NCI-H82 treated with DMSO at 0.1 percent for 48 hours (cell line): ENCODE measurements at regions not wholly inside any gene's neighbourhood (a gene's known extent, or its start where the extent isn't known, plus 50 kb on each side); places are given as distances from the start of the nearest gene placed in this dataset.

Experiments used
- DNase-seq: peaks from one replicate; lab custom pipeline; 2025; ENCODE audit not compliant: unreplicated experiment; lab: John Stamatoyannopoulos, UW

DNA sequence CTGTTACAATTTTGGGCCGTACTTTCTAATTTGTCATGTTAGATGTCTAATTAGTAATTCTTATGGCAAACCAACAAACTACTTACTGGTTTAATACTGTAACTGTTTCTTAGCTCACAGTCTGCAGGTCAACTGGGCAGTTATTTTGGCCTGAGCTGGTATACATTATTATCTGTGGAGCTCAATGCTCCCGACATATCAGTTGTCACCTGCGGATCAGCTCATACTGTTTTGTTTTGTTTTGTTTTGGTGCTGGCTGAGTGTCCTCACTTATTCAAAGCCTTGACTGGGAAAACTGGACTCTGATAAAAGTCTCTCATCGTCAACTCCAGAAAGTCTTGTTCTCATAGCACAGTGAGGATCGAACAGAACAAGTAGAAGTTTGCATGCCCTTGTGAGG, 1060.6 kb upstream of the CDH8 start:
- no peak for DNase-seq

DNA sequence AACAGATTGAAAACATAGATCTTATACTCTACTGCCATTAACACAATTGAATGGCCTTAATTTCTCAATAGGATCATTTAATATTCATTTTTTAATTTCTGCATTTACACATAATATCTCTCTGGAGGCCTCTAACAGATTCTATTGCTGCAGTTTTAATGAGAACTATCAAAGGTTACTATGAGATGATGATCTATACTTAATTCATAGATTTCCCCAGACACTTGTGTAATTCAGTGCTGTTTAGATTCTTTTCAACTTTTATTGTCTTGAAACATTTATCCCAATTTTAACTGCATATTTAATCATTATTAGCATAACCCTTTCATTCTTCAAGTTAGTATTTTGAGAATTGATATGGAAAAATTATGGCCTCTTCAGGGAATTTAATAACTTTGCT, 1056.5 kb upstream of the CDH8 start:
- DNase-seq = no peak

DNA sequence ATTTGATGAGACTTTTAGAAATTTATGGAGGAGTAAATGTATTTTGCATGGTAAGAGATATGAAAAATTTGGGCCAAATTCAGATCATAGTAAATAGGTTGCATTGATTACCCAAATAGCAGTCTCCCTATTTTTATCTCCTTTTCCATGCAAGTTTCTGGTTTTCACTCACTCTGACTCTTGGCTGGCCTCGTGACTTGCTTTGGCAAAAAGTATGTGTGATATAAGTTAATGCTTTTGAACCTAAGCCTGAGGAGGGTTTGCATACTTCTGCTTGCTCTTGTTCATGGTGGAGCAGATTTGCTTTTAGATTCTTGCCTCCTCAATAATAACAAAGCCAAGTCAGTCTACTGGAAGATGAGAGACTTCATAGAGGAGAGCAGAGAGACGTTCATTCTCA, 1045.9 kb upstream of the CDH8 start:
- DNase-seq = no peak

DNA sequence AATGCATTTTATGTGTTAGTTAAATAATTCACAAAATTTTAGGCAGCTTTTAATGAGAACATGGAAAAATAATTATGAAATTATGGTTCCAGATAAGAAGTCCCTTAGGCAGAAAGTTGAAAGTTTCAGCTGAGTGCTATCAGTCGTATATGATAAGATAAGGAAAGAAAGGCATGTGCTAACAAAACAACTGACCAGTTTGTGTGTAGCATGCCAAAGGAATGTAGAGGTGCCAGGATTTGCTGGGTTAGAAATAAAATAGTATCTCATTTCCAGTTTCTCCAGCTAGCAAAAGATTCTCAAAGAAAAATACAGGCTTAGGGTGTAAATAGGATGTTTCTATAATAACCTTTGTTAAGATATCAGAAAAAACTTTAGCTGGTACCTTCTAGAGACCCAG, 1044.5 kb upstream of the CDH8 start:
- no peak for DNase-seq

DNA sequence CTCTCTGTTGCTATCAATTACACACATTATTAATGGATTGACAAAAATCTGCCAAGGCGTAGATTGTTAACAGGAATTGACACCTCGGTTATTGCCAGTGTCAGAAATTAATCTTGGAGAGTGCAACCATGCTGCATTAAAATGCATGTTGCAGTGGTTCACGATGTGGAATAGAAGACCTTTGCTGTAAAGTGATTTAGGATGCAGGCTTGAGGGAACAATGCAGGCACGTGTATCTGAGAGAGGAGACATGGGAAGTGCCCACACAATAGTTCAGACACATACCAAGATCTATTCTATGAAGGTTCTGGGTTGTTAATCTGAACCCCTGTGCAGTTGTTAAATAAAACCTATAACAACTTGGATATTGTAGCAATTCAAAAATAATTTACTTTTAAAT, 1032.8 kb upstream of the CDH8 start:
- no peak for DNase-seq

DNA sequence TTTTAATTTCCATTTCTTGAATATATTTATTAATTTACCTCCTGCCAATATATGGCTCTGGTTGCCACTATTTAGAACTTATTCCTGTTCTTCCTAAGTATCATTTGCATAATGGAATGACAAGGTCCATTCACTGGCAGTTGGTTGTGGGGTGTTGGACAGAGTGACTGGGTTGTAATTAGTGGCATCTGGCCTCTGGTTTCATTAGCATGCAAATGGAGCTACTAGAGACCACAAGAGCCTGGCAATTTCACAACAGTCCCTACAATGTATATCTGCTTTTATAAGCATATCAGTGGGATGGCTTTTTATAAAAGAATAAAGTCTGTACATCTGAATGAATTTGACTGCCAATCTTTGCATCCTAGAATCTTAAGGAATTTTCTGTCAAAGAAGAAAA, 1030.9 kb upstream of the CDH8 start:
- DNase-seq = no peak

DNA sequence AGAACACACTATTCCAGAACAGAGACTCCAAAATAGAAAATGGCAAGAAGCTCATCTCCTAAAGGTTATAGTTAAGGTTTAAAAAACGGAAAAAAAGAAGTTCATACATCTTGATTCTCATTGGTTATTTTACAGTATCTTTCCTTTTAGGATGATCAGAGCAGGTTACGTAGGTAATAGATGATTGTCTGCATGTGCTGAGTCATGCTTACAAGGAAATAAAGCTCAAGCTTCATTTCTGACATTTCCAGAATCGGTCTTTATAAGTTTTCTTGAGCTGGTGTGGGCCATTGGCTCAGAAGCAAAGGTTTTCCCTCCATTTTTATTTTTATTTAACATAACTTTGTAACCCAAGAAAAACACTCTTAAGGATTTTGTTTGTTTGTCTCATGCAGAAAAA, 1030.3 kb upstream of the CDH8 start:
- no peak for DNase-seq

DNA sequence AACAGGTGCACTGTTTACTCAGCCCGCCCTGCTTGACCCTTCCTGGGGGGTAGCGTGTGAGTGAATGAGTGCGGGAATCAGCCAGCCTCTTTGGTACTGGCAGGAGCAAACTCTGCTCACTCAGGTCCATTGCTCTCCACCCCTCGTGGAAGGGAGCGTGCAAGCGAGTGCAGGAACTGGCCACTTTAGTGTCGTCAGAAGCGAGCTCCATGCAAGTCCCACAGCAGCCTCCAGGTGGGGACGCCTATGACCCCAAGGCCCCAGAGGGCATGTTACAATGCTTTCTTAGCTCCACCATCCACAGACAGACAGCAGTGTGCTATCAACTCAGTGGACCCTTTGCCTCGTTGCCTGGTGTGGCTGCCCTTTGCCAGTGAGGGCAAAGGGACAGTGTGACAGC, 1025.1 kb upstream of the CDH8 start:
- no peak for DNase-seq

DNA sequence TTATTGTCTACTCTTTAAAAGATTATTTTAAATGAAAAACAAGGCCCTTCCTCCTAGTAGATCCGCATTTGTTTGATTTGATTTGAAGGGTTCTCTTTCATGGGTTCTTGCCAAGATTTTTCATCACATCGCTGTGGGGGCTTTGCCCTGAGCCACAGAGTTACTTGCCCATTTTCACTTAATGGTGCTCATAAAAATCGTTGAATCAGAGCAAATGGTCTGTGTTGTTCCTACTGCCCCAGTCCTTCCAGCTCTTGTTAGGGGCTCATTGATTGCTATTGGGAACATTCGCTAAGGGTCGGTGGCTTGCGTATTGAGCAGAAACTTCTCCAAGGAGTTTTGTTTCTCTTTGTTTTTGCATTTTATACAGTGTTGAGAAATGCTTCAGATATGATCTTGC, 1023.4 kb upstream of the CDH8 start:
- DNase-seq = no peak

DNA sequence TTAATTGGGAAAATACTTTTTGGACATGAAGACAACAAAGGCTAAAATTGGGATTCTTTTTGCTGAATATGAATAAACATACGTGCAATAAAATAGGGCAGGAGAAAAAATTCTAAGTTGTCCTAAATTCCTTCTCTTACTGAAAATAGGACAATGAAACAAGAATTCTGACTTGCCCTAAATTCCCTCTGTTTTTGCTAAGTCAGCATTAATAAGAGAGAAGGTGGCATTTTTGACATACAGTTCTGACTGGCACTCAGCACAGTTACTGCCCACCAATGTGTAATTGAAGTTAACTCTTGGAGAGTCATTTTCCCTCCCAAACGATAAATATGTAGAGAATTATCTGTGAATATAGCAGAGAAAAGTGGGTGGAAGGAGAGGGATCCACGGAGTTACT, 1021.1 kb upstream of the CDH8 start:
- no peak for DNase-seq

DNA sequence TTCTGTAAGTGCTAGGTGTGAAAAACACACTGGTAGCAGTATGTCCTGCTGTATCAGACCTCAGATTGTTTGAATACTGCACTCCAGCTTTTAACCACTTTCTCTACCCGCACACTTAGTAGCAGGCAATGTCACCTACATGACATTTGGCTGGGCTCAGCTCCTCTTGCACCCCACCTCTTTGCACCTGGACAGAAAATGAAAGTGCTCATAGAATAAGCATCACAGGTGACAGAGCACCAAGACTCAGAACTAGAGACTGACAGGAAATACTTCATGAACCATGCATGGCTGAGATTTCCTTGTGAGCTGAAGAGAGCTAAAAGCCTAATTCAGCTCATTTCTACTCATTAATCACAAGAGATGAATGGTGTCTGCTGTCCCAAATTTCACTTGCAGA, 1014.2 kb upstream of the CDH8 start:
- DNase-seq = no peak

DNA sequence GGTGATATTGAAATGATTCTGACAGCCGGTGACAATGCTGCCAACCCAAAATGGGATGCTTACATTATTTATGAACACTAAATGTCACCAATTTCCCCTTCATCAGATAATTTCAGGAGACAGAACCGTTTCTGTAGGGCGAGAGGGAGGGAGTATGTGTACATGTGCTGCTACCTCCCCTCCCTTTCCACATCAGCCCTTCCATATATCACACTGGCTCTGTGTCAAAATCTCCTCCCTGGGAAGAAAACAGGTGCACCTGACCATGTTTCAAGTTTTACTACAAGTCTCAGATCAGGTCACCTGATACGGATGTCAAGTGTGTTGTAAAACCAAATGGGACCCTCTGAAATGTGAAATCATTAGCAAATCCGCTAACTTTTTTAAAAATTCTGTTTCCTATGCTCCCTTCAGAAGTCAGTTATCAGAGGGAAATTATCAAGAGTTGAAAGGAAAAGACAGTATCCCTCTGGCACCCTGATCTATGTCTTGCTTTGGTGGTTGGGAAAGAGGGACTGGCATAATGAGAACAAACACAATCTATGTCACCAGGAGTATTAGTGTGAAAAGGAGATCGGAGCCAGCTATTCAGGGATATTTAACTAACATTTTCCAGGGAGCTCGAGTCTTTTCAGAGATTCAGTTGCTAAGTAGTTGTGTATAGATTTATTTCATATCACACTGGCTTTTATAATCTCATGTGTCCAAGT, 1002.3 kb upstream of the CDH8 start:
- no peak for DNase-seq

DNA sequence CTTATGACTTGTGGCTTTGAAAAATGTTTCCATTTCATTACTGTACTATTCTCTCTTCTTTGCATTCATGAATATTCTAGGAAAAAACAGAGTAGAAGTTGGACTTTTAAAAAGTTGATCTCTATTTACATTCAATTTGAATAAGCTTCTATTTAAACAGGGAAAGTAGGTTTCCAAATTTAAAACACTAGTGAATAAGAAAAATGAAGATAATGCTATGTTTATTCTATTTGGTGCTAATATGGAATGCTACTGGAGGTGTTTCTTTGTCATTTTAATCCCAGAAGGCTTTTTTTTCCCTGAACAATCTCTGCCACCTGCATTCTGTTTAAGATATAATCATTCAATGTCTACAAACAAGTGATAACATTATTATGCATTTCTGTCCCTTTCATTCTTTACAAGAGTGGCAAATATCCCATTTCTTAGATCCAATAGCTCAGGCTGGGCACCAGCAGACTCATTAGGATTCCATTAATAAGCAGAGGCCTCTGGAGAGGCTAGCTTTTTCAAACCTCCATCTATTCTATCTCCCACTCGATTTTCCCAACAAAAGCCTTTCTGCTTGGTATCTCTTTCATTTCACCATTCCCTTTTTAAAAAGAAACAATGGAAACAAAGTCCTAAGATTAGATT, 1001.6 kb upstream of the CDH8 start:
- no peak for DNase-seq

DNA sequence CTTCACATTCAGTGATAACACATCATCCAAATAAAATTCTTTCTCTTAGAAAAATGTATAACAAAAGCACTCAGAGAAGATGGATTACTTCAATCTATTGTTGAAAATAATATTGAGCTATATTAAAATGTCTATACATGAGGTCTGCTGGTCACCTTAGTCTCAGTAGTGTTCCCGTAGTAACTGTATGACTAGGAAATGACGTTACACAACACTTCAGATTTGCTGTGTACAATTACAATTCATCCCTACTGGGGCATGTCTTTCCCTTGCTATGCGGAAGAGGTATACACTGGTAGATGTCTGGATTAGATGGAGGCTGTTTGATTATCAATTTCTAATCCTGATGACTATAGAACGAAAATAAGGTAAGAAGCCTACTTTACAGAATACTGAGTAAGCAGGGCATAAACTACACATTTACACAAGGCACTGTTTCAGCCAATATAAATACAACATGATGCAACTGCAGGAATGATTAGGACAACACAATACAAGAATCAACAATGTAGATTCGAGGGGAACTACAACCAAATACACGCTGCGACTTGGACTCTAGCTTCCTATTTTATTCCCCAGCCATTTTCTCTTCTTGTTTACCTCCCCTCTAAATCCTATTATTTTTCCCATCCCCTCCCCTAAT, 982.5 kb upstream of the CDH8 start:
- DNase-seq = no peak

DNA sequence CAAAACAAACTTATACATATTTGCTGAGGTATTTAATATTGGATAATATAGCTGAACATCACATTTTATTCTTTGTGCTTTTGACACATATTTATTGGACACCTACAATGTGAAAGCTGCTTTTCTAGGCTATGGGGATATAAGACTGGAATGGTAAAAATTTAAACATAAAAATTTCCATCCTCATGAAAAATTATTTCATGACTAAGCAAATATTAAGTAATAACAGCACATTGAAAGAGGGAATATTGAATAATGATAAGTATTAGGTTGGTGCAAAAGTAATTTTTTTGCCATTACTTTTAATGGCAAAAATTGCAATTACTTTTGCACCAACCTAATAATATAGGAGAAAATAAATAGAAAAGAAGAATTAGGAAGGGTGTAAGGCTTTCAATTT, 972.5 kb upstream of the CDH8 start:
- no peak for DNase-seq

DNA sequence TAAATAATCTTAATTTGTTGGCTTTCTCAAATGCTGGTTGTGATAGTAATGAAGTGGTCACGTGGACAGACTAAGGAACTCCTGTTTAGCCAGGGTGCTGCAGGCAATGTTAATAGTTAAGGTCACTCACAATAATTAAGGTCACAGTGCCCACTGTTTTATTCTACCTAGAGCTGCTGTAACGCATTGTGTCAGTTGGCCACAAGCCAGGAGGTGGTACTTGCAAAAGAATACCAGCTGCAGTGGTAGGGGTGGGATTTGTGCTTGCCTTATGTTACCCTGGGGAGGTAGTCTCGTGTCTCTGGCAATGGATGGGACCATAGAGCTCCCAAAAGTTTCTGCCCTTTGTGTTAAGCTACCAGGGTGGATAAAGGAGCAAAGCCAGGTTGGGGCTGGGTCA, 969.1 kb upstream of the CDH8 start:
- no peak for DNase-seq

DNA sequence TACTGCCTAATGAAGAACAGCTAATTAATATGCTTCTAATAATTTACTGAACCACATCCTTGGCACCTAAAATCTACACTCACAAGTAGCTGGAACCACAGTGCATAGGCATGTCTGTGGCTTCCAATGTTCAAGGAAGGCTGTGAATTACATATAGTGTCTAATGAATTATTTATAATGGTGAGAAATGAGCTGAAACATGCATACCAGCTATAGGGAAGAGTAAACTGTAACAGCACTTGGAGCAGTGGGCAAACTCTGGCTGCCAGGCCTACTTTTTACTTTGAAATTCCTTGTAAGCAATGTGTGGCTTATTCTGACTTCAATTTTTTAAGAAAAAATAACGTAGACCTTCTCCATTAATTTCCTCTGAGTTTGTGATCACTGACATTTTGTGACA, 953.2 kb upstream of the CDH8 start:
- DNase-seq = no peak

DNA sequence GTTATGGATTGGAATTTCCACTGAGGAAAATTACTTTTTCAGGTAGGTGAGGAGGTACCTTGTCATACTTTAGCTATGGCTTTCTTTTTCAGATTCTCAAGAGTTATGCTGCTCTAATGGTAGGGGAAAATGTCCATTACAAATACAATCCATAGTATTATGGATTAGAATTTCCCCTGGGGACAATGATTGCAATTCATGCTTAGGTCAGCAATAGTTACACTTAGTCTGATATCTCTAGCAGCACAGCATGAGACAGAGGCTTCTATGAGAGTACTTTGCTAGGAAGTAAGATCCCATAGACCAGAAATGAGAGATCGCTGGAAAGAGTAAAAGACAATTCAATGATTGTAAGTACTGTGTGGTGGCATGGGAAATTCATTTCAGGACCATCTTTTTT, 949.5 kb upstream of the CDH8 start:
- no peak for DNase-seq

DNA sequence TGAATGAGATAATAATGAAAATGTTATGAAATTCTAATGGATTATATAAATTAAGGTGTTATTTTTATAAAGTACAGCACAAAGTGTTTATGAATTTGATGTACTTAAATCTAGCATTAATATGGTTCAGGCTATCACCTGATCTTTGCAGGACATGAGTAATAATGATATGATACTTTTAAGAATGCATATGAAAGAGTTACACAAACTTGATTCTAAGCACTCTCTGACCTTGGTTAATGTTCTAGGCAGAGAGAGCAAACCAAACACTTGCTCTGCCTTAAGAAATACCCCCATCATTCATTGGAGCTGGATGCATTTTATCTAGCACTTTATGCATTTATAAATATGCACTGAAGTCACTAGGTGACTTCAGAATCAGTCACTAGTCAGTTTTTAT, 942.2 kb upstream of the CDH8 start:
- DNase-seq = no peak

DNA sequence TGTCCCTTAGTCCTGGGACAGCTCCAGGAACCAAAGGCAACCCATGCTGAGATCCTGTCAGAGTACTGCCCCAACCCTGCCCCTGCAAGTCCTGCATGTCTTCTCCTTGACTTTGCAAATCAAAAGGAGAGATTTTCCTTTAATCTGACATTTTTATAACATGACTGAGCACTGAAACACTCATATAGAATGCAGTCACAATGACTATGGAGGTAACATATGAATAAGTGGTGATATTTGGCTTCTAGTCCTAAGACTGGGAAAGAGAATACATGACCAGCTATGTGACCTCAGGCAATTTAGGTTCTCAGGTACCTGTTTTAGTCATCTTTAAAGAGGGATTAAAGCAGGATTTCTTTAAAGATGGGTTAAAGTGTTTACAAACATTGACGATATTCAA, 941.6 kb upstream of the CDH8 start:
- no peak for DNase-seq

DNA sequence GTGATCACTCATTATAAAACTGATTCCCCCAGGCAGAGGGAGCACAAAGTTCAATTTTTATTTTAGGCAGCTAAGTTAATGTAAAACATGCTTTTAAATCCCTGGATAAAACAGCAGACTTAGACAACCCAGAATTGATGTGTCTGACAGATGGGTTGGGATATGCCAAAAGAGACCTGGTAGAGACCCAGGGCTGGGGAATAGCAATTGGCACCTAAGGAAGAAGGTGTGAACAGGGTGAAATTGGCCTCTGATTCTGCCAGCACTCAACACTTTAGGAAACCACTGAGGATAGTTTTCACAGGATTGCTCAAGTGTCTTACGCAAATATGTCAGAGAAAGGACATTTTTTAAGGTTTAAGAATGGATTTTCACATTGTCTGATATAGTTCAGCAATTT, 938.2 kb upstream of the CDH8 start:
- DNase-seq = no peak

DNA sequence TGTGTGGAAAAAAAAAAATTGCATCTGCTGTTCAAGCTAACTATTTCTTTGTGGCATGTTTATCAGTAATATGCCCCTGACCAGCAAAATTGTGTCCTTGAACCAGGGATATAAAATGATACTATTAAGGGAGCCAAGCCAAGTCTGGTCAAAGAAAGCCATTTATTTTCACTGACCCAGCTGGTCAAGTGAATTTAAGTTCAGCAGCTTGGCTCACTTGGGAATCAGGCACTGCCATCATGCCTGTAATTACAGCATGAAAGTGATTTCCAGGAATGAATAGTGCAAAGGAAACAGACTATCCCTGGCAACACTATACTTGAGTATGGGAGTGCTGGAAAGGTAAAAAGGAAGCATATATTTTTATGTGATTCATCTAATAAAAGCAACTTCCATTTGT, 934.6 kb upstream of the CDH8 start:
- no peak for DNase-seq
